ENCODE measurements at regions not wholly inside any gene's neighbourhood (a gene's known extent, or its start where the extent isn't known, plus 50 kb on each side); places are given as distances from the start of the nearest gene placed in this dataset.
"Not testable (repeated sequence)": the region's sequence is repeated elsewhere in the genome, so short reads cannot be mapped to it uniquely, and the experiment has no call there.

DNA sequence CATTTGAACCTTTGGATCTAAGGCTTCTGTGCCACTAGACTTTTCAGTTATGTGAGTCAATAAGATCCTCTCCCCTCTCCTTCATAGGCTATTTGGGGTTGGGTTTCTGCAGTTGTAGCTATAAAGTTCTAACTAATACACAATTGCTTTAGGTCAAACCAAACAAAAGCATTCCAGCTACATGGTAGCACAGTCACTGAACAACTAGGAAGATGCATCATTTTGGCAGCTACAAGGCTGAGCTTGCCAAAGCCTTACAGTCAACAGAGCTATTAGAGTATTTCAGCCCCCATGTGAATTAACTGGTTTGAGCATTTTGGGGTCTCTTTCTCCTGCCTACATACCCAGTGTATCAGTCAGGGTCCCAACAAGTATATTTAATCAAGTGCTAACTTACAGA, 234.6 kb downstream of the ZNF608 start:
- ChIA-PET POLR2A (no interaction called here), CTCF (interaction anchor here (2.3 kb wide), 1 partner anchor 13 kb away, joined by 5 read pairs; no protein-coding TSS in a partner anchor)
- DNase-seq (ENCODE audit: extremely low spot score) = no peak
- TF ChIP-seq, protein P1, sequence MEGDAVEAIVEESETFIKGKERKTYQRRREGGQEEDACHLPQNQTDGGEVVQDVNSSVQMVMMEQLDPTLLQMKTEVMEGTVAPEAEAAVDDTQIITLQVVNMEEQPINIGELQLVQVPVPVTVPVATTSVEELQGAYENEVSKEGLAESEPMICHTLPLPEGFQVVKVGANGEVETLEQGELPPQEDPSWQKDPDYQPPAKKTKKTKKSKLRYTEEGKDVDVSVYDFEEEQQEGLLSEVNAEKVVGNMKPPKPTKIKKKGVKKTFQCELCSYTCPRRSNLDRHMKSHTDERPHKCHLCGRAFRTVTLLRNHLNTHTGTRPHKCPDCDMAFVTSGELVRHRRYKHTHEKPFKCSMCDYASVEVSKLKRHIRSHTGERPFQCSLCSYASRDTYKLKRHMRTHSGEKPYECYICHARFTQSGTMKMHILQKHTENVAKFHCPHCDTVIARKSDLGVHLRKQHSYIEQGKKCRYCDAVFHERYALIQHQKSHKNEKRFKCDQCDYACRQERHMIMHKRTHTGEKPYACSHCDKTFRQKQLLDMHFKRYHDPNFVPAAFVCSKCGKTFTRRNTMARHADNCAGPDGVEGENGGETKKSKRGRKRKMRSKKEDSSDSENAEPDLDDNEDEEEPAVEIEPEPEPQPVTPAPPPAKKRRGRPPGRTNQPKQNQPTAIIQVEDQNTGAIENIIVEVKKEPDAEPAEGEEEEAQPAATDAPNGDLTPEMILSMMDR (IDR thresholded peaks at IDR 0.05; ENCODE audit: control extremely low read depth, extremely low read depth, low read depth, missing control alignments) = no peak

DNA sequence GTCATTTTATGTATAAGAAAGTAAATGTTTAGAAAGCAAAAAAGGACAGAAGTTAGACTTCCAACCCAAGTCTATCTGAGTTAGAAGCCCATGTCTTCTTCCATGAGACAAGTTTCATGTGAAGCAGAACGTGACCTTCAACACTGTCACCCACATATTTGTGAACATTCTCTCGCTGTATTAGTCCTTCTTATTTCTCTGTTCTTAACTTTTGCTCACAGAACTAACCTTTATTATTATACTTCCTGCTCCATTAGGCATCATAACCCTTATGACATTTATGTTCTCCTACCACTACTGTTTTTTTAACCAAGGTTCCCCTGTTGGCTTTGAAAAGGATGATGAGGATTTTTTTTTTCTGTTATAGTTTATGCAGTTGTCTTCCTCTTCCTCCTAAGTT, 238.8 kb downstream of the ZNF608 start:
- CTCF ChIA-PET = no interaction called here
- no peak for DNase-seq (ENCODE audit: extremely low spot score)
- TF ChIP-seq, protein P1 (IDR thresholded peaks at IDR 0.05; ENCODE audit: control extremely low read depth, extremely low read depth, low read depth, missing control alignments) = no peak
- POLR2A ChIA-PET = no interaction called here

GRCh38 chr5:124504081-124504916, 242.1 kb downstream of the ZNF608 start:
- TF ChIP-seq, protein P1 (IDR thresholded peaks at IDR 0.05; ENCODE audit: control extremely low read depth, extremely low read depth, low read depth, missing control alignments) = no peak
- POLR2A ChIA-PET = no interaction called here
- DNase-seq (ENCODE audit: extremely low spot score) = peak; percentile 36
- CTCF ChIA-PET = interaction anchor here (1.0 to 2.7 kb wide), 2 partner anchors 12 to 19 kb away, joined by 3 to 8 read pairs; no protein-coding TSS in a partner anchor

DNA sequence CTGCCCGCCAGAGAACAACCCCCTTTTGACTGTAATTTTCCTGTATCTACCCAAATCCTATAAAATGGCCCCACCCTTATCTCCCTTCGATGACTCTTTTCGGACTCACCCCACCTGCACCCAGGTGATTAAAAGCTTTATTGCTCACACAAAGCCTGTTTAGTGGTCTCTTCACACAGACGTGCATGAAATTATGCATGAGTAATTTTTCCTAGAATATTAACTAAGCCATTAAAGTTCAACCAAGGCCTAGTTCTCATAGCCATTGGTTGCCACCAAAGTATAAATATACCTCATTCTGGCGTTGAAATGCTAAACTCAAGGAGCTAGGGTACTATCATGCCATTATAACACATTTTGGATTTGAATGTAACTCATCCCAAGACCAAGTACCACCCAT, 243.9 kb downstream of the ZNF608 start:
- POLR2A ChIA-PET = no interaction called here
- no peak for DNase-seq (ENCODE audit: extremely low spot score)
- CTCF ChIA-PET = interaction anchor here (1.0 kb wide), 1 partner anchor 22 kb away, joined by 3 read pairs; no protein-coding TSS in a partner anchor
- TF ChIP-seq, protein P1 (IDR thresholded peaks at IDR 0.05; ENCODE audit: control extremely low read depth, extremely low read depth, low read depth, missing control alignments) = no peak

DNA sequence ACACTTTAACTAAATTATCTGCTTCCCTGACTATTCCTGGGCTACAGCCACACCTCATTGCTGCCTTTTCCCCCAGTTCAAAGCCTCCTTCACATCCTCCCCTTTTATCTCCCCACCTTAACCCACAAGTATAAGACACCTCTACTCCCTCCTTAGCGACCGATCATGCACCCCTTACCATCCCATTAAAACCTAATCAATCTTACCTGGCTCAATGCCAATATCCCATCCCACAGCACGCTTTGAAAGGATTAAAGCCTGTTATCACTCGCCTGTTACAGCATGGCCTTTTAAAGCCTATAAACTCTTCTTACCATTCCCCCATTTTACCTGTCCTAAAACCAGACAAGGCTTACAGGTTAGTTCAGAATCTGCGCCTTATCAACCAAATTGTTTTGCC, 246.6 kb downstream of the ZNF608 start:
- DNase-seq (ENCODE audit: extremely low spot score); POLR2A ChIA-PET: not testable (repeated sequence)

GRCh38 chr5:124496968-124497367, 249.5 kb downstream of the ZNF608 start:
- DNase-seq (ENCODE audit: extremely low spot score); POLR2A ChIA-PET; CTCF ChIA-PET: not testable (repeated sequence)

More for the DNA sequence above, 246.6 kb downstream of the ZNF608 start:
- CTCF ChIA-PET = not testable (repeated sequence)

DNA sequence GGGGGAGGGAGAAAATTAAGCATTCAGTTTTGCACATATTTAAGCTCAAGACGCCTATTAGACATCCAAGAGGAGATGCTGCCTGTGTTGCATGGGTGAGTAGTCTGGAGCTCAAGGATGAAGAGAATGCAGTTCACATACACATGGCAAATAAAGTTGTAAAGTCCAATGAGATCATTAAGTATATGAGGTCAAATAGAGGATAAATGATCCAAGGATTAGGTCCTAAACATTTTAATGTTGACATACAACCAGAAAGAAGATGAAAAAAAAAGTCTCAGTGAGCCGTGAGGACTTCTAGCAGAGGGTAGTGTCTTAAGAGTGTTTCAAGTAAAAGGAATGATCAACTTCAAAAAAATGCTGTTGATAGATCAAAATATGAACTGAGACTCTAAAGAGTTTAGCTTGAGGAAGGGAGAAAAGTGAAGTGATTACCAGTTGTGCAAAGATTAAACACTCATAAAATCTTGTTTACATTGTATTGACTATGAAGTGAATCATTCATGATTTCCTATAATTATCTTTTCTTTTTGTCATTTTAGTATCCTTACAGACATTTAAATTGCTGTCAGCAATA, 251.8 kb downstream of the ZNF608 start:
- no peak for DNase-seq (ENCODE audit: extremely low spot score)
- TF ChIP-seq, protein P1 (IDR thresholded peaks at IDR 0.05; ENCODE audit: control extremely low read depth, extremely low read depth, low read depth, missing control alignments) = no peak
- ChIA-PET POLR2A (no interaction called here), CTCF (interaction anchor here (1.0 to 1.4 kb wide), 2 partner anchors 17 to 29 kb away, joined by 3 to 4 read pairs; no protein-coding TSS in a partner anchor)
